NCI-H146 treated with DMSO at 0.1 percent for 48 hours (cell line): ENCODE measurements at regions not wholly inside any gene's neighbourhood (a gene's known extent, or its start where the extent isn't known, plus 50 kb on each side); places are given as distances from the start of the nearest gene placed in this dataset.

Experiments used
- DNase-seq: peaks from one replicate; lab custom pipeline; 2025; ENCODE audit not compliant: unreplicated experiment; lab: John Stamatoyannopoulos, UW

- DNase-seq = no peak
Observed at GRCh38 chr3:87045473-87045872, 54.5 kb upstream of the VGLL3 start.

DNA sequence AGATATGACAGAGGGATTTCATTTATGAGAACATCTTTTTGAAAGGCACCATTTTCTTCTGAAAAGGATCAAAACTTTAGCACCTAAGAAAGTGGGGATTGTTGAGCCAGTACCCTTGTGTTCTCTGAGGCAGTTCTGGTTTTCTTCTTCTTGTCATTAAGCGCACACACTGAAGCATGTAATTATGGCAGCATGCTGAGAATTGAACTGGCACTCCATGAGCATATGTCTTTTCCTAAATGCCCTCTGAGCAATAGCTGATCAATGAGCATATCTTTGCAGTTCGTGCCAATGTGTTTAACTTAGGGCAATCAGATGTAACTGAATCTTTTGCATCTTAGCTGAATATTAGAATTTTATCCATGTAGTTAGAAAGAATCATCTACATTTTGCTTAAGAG is 53.9 kb upstream of the VGLL3 start:
- DNase-seq = no peak

DNA sequence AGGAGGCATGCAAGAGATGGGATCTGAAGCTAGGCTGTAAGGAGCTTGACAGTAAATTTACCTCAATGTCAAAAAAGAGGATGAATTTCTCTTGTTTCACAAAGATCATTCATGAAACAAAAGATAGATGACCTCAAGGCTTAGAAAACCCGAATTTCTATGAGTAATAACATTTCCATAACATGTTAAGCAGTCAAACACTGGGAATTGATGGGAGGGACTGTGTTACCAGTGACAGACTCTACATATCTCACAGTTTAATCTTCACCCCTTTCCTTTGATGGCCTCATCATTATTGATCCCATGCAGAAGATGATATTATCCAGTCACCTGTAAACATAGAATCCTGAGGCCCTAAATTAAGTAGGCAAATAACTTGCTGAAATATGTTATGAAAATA is 53.5 kb upstream of the VGLL3 start:
- DNase-seq = no peak

GRCh38 chr3:87041191-87041590 is 50.2 kb upstream of the VGLL3 start:
- DNase-seq = no peak
